GM23338 (cell line): ENCODE measurements at regions not wholly inside any gene's neighbourhood (a gene's known extent, or its start where the extent isn't known, plus 50 kb on each side); places are given as distances from the start of the nearest gene placed in this dataset.

Source experiments
- CTCF ChIP-seq, 2 experiments: fragments of 200-600 bp in 1 of 2; sonication (generic) in 1 of 2; conservative IDR thresholded peaks; 2 replicates each; pipeline versions ENCODE4 v1.5.1 to v1.6.1; 2016 to 2017; ENCODE audit warnings: antibody characterized with exemption in 2 of 2, low read depth in 2 of 2, mild to moderate bottlenecking in 2 of 2, moderate library complexity in 1 of 2
- NANOG ChIP-seq: IDR thresholded peaks from 2 replicates; pipeline ENCODE4 v1.6.1; 2016; ENCODE audit warnings: antibody characterized with exemption, borderline replicate concordance
- POLR2AphosphoS5 ChIP-seq: IDR thresholded peaks from 2 replicates; pipeline ENCODE4 v1.6.1; 2016; ENCODE audit warnings: antibody characterized with exemption, low read depth
- TF ChIP-seq, protein P1 (sequence below): fragments of 250-450 bp; sonication (Bioruptor Pico); IDR thresholded peaks from 2 replicates; pipeline ENCODE4 v1.5.0; 2020; ENCODE audit warnings: mild to moderate bottlenecking, moderate library complexity
- TF ChIP-seq, protein P2 (sequence below): IDR thresholded peaks from one replicate; pipeline ENCODE4 v1.6.1; 2018; ENCODE audit warnings: antibody characterized with exemption; ENCODE audit not compliant: unreplicated experiment

DNA sequence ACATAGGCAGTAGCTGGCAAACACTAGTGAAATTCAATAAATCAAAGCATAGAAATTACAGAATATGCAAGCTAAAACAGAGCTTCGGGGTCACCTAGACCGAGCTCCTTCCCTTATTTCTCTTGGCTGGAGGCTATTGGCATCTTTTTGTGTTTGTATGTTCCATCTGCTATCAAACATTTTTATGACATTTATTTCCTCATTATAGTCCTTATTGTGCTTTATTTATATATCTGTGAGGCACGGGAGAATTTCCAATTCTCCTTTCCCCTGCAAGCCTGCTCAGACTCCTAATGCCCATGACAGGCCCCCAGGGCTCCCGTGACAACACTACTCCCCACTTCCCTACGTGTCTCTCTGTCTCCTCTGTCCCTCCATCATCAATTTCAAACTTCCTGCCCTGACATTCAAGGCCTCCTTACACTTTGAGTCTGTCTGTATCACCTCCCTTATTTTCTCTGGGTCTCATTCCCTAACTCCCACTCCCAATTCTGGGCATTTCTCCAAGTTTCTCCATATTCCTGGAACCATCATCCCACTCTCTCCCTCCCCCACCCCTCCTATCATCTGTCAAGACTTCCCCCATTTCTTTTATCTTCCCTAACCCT is 316.9 kb downstream of the OSR1 start (continued):
- TF ChIP-seq, protein P1, sequence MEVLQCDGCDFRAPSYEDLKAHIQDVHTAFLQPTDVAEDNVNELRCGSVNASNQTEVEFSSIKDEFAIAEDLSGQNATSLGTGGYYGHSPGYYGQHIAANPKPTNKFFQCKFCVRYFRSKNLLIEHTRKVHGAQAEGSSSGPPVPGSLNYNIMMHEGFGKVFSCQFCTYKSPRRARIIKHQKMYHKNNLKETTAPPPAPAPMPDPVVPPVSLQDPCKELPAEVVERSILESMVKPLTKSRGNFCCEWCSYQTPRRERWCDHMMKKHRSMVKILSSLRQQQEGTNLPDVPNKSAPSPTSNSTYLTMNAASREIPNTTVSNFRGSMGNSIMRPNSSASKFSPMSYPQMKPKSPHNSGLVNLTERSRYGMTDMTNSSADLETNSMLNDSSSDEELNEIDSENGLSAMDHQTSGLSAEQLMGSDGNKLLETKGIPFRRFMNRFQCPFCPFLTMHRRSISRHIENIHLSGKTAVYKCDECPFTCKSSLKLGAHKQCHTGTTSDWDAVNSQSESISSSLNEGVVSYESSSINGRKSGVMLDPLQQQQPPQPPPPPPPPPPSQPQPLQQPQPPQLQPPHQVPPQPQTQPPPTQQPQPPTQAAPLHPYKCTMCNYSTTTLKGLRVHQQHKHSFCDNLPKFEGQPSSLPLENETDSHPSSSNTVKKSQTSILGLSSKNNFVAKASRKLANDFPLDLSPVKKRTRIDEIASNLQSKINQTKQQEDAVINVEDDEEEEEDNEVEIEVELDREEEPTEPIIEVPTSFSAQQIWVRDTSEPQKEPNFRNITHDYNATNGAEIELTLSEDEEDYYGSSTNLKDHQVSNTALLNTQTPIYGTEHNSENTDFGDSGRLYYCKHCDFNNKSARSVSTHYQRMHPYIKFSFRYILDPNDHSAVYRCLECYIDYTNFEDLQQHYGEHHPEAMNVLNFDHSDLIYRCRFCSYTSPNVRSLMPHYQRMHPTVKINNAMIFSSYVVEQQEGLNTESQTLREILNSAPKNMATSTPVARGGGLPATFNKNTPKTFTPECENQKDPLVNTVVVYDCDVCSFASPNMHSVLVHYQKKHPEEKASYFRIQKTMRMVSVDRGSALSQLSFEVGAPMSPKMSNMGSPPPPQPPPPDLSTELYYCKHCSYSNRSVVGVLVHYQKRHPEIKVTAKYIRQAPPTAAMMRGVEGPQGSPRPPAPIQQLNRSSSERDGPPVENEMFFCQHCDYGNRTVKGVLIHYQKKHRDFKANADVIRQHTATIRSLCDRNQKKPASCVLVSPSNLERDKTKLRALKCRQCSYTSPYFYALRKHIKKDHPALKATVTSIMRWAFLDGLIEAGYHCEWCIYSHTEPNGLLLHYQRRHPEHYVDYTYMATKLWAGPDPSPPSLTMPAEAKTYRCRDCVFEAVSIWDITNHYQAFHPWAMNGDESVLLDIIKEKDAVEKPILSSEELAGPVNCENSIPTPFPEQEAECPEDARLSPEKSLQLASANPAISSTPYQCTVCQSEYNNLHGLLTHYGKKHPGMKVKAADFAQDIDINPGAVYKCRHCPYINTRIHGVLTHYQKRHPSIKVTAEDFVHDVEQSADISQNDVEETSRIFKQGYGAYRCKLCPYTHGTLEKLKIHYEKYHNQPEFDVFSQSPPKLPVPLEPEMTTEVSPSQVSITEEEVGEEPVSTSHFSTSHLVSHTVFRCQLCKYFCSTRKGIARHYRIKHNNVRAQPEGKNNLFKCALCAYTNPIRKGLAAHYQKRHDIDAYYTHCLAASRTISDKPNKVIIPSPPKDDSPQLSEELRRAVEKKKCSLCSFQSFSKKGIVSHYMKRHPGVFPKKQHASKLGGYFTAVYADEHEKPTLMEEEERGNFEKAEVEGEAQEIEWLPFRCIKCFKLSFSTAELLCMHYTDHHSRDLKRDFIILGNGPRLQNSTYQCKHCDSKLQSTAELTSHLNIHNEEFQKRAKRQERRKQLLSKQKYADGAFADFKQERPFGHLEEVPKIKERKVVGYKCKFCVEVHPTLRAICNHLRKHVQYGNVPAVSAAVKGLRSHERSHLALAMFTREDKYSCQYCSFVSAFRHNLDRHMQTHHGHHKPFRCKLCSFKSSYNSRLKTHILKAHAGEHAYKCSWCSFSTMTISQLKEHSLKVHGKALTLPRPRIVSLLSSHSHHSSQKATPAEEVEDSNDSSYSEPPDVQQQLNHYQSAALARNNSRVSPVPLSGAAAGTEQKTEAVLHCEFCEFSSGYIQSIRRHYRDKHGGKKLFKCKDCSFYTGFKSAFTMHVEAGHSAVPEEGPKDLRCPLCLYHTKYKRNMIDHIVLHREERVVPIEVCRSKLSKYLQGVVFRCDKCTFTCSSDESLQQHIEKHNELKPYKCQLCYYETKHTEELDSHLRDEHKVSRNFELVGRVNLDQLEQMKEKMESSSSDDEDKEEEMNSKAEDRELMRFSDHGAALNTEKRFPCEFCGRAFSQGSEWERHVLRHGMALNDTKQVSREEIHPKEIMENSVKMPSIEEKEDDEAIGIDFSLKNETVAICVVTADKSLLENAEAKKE (CRISPR knock-in tag): no peak
- TF ChIP-seq, protein P2, sequence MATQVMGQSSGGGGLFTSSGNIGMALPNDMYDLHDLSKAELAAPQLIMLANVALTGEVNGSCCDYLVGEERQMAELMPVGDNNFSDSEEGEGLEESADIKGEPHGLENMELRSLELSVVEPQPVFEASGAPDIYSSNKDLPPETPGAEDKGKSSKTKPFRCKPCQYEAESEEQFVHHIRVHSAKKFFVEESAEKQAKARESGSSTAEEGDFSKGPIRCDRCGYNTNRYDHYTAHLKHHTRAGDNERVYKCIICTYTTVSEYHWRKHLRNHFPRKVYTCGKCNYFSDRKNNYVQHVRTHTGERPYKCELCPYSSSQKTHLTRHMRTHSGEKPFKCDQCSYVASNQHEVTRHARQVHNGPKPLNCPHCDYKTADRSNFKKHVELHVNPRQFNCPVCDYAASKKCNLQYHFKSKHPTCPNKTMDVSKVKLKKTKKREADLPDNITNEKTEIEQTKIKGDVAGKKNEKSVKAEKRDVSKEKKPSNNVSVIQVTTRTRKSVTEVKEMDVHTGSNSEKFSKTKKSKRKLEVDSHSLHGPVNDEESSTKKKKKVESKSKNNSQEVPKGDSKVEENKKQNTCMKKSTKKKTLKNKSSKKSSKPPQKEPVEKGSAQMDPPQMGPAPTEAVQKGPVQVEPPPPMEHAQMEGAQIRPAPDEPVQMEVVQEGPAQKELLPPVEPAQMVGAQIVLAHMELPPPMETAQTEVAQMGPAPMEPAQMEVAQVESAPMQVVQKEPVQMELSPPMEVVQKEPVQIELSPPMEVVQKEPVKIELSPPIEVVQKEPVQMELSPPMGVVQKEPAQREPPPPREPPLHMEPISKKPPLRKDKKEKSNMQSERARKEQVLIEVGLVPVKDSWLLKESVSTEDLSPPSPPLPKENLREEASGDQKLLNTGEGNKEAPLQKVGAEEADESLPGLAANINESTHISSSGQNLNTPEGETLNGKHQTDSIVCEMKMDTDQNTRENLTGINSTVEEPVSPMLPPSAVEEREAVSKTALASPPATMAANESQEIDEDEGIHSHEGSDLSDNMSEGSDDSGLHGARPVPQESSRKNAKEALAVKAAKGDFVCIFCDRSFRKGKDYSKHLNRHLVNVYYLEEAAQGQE: no peak
- TF ChIP-seq POLR2AphosphoS5: no peak
- no peak for TF ChIP-seq NANOG
- TF ChIP-seq CTCF (conservative IDR thresholded peaks at IDR 0.05; ENCODE audit: low read depth in 2 of 2): no peak
